ENCODE measurements at regions not wholly inside any gene's neighbourhood (a gene's known extent, or its start where the extent isn't known, plus 50 kb on each side); places are given as distances from the start of the nearest gene placed in this dataset.

DNA sequence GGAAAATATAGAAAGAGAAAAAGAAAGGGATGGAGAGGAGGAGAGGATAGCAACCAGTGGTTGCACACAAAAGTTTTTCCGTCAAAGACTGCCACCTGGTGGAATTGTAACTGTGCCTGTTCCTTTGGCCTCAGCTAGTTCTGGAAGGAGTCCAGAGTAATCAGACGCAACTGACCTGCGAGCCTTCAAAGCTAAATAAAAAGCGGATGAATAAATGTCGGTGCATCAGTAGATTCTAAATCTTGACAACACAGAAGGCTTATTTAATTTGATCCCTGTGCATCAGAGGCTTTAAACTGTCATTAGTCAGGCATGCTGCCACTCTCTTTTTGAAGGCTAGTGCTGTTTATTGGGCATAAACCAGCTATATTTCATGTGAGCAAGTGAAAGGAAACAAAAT lies 132.9 kb upstream of the ACO1 start (continued):
- peak; percentile 12; the same call in 1 of the 2 replicates for TF ChIP-seq ZNF331 (CRISPR knock-in tag; IDR thresholded peaks at IDR 0.05)
- TF ChIP-seq, protein P1, sequence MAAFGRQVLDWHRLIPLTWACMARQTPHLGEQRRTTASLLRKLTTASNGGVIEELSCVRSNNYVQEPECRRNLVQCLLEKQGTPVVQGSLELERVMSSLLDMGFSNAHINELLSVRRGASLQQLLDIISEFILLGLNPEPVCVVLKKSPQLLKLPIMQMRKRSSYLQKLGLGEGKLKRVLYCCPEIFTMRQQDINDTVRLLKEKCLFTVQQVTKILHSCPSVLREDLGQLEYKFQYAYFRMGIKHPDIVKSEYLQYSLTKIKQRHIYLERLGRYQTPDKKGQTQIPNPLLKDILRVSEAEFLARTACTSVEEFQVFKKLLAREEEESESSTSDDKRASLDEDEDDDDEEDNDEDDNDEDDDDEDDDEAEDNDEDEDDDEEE (CRISPR knock-in tag; IDR thresholded peaks at IDR 0.05): no peak
- TF ChIP-seq SOX5 (CRISPR knock-in tag; IDR thresholded peaks at IDR 0.05; ENCODE audit: borderline replicate concordance): peak; percentile 39; the same call in 1 of the 2 replicates
- TF ChIP-seq ERF (CRISPR knock-in tag; IDR thresholded peaks at IDR 0.05): 0 out of 2 replicates have a peak, but pooled peaks have one; percentile 25
- TF ChIP-seq ZNF563 (CRISPR knock-in tag; IDR thresholded peaks at IDR 0.05): no peak
- TF ChIP-seq REPIN1 (CRISPR knock-in tag; IDR thresholded peaks at IDR 0.05; ENCODE audit: borderline replicate concordance, low read depth): peak; percentile 99
- peak; percentile 35 for TF ChIP-seq XRCC5 (optimal IDR thresholded peaks at IDR 0.05; ENCODE audit: low read length)
- TF ChIP-seq CEBPG (CRISPR knock-in tag; IDR thresholded peaks at IDR 0.05): peak; percentile 15; the same call in 1 of the 2 replicates

DNA sequence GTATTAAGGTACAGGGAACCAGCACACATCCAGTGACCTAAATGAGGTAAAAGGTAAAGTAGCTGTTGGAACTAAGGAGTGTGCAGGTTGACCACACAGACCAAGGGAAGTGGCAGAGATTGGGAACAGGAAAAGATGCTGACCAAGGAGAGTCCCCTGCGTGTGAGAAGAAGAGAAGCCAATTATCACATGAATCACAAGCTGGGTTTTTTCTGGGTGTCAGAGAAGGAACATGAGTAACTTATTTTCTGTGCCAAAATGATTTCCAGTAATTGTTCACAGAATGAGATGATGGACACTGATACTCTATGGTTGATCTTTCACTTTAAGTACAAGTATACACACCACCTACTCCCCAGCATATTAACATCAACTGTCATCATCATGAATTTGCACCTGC lies 130.7 kb upstream of the ACO1 start:
- H4K20me1 ChIP-seq (ENCODE audit: insufficient read depth, low read length): no peaks in the 10 kb centered on the region
- no peaks in the 10 kb centered on the region for H3K27me3 ChIP-seq (ENCODE audit: control insufficient read depth in 1 of 2, insufficient read depth in 2 of 2, low read length in 2 of 2)
- ATAC-seq (no peak), DNase-seq (ENCODE audit: low spot score) (no peak), FAIRE-seq (no peak)
- no peak overlapping the region for H3K9ac ChIP-seq (ENCODE audit: insufficient read depth, low read depth, low read length)
- TF ChIP-seq HINFP (CRISPR knock-in tag; IDR thresholded peaks at IDR 0.05; ENCODE audit: low read depth): no peak
- no peak for TF ChIP-seq TCF12 (IDR thresholded peaks at IDR 0.05)
- TF ChIP-seq TCF12 (CRISPR knock-in tag; IDR thresholded peaks at IDR 0.05): no peak
- TF ChIP-seq SCMH1 (CRISPR knock-in tag; IDR thresholded peaks at IDR 0.05; ENCODE audit: borderline replicate concordance): no peak
- no peak for TF ChIP-seq ZNF253 (CRISPR knock-in tag; IDR thresholded peaks at IDR 0.05; ENCODE audit: borderline replicate concordance)
- no peak for TF ChIP-seq KDM2A (CRISPR knock-in tag; IDR thresholded peaks at IDR 0.05; ENCODE audit: borderline replicate concordance, low read depth)
- H3K4me2 ChIP-seq (ENCODE audit: low read depth, low read length): no peak overlapping the region
- ChIA-PET CTCF (ENCODE audit: low intra/inter-chr PET ratio, low total read pairs) (no interaction called here), POLR2A (no interaction called here)
- no peak overlapping the region for H2AFZ ChIP-seq (ENCODE audit: low read length)
- no peaks in the 10 kb centered on the region for H3K79me2 ChIP-seq (ENCODE audit: insufficient read depth, low read length)
- no peaks in the 10 kb centered on the region for H3K9me3 ChIP-seq (ENCODE audit: low read length)
- in situ Hi-C loops (cut with HindIII; ENCODE audit: extremely low pct_ligation_motif_present, low pct_unique_long_range_greater_than_20kb) (no loop called here), intact Hi-C loops (cut with micrococcal nuclease; ENCODE audit: unreplicated experiment) (loop anchor here (10.0 kb wide), 1 partner anchor 51 kb away; no protein-coding TSS in a partner anchor)
- 88% methylated on average over 1 of the region's 1 CpG for WGBS (ENCODE audit: low lambda C conversion rate)
- H3K4me1 ChIP-seq (ENCODE audit: insufficient read depth, low read length): peaks cover 41% of the 10 kb centered on the region
- H3K27ac ChIP-seq (ENCODE audit: extremely low read length, insufficient read depth, low read length): no peak overlapping the region
- no TSS peak for BruUV-seq (replicated peaks)
- H3K4me3 ChIP-seq (replicated peaks in 1 of 3; ENCODE audit: insufficient read depth in 1 of 3, low read depth in 2 of 3, low read length in 3 of 3): no peak overlapping the region
- no peaks in the 10 kb centered on the region; a peak in 1 of 5 replicates for H3K36me3 ChIP-seq (replicated peaks in 1 of 2; ENCODE audit: control insufficient read depth in 1 of 2, insufficient read depth in 2 of 2, low read length in 2 of 2)
